DMS153 treated with DMSO at 0.1 percent for 48 hours (cell line): ENCODE measurements at regions not wholly inside any gene's neighbourhood (a gene's known extent, or its start where the extent isn't known, plus 50 kb on each side); places are given as distances from the start of the nearest gene placed in this dataset.

Source experiments
- DNase-seq: peaks from one replicate; lab custom pipeline; 2025; ENCODE audit not compliant: unreplicated experiment; lab: John Stamatoyannopoulos, UW

GRCh38 chr2:34371711-34372110 is 772.6 kb upstream of the FAM98A start:
- no peak for DNase-seq

GRCh38 chr2:34368304-34368703 is 769.2 kb upstream of the FAM98A start:
- DNase-seq: no peak

- no peak for DNase-seq
Measured at GRCh38 chr2:34365932-34366331, 766.8 kb upstream of the FAM98A start.

GRCh38 chr2:34365512-34365911 is 766.4 kb upstream of the FAM98A start:
- DNase-seq: no peak

GRCh38 chr2:34353509-34354113 is 754.5 kb upstream of the FAM98A start:
- DNase-seq: no peak

GRCh38 chr2:34349527-34349926 is 750.4 kb upstream of the FAM98A start:
- no peak for DNase-seq

GRCh38 chr2:34345030-34345429 is 745.9 kb upstream of the FAM98A start:
- no peak for DNase-seq

- no peak for DNase-seq
Measured at GRCh38 chr2:34340307-34340706, 741.2 kb upstream of the FAM98A start.

- DNase-seq: no peak
Measured at GRCh38 chr2:34337735-34338134, 738.6 kb upstream of the FAM98A start.

GRCh38 chr2:34332813-34333212 is 733.7 kb upstream of the FAM98A start:
- no peak for DNase-seq

GRCh38 chr2:34320056-34320455 is 721.0 kb upstream of the FAM98A start:
- no peak for DNase-seq

GRCh38 chr2:34317797-34318196 is 718.7 kb upstream of the FAM98A start:
- DNase-seq: no peak

GRCh38 chr2:34316788-34317187 is 717.7 kb upstream of the FAM98A start:
- no peak for DNase-seq

- DNase-seq: no peak
Measured at GRCh38 chr2:34311816-34312215, 712.7 kb upstream of the FAM98A start.

- DNase-seq: no peak
Measured at GRCh38 chr2:34308140-34308539, 709.0 kb upstream of the FAM98A start.

- no peak for DNase-seq
Measured at GRCh38 chr2:34307636-34308035, 708.5 kb upstream of the FAM98A start.

GRCh38 chr2:34306745-34307144 is 707.6 kb upstream of the FAM98A start:
- DNase-seq: no peak

GRCh38 chr2:34305587-34305986 is 706.5 kb upstream of the FAM98A start:
- DNase-seq: no peak

GRCh38 chr2:34294961-34295360 is 695.9 kb upstream of the FAM98A start:
- DNase-seq: no peak

GRCh38 chr2:34291076-34291475 is 692.0 kb upstream of the FAM98A start:
- DNase-seq: no peak

- DNase-seq: no peak
Measured at GRCh38 chr2:34288016-34288415, 688.9 kb upstream of the FAM98A start.

GRCh38 chr2:34280606-34281005 is 681.5 kb upstream of the FAM98A start:
- DNase-seq: no peak

- DNase-seq: no peak
Measured at GRCh38 chr2:34266908-34267697, 668.0 kb upstream of the FAM98A start.
